Liver (tissue), 7 donors: ENCODE measurements at regions not wholly inside any gene's neighbourhood (a gene's known extent, or its start where the extent isn't known, plus 50 kb on each side); places are given as distances from the start of the nearest gene placed in this dataset.

Experiments
- DNase-seq: peaks from one replicate; pipeline ENCODE4 v3.0.0-alpha.2; 2017; ENCODE audit warnings: low spot score
- H3K27ac ChIP-seq, 2 donors: one replicate each; pipeline ENCODE4 v1.7.0; 2013; ENCODE audit warnings: inconsistent platforms in 2 of 2, low read length in 2 of 2, control low read depth in 1 of 2, low read depth in 1 of 2, mild to moderate bottlenecking in 1 of 2
- H3K27me3 ChIP-seq, 4 donors: one replicate each; pipeline versions ENCODE4 v1.6.1 to v1.7.0; 2013; ENCODE audit warnings: low read length in 3 of 4, inconsistent platforms in 1 of 4, mild to moderate bottlenecking in 1 of 4, moderate library complexity in 1 of 4; ENCODE audit not compliant: control insufficient read depth in 4 of 4, insufficient read depth in 4 of 4
- H3K36me3 ChIP-seq, 4 donors: one replicate each; pipeline versions ENCODE4 v1.6.1 to v1.7.0; 2013; ENCODE audit warnings: low read length in 3 of 4, mild to moderate bottlenecking in 3 of 4, low read depth in 1 of 4, moderate library complexity in 1 of 4; ENCODE audit not compliant: control insufficient read depth in 4 of 4, insufficient read depth in 3 of 4
- H3K4me1 ChIP-seq, 4 donors: one replicate each; pipeline versions ENCODE4 v1.6.1 to v1.7.0; 2013; ENCODE audit warnings: low read length in 3 of 4, mild to moderate bottlenecking in 3 of 4, moderate library complexity in 1 of 4; ENCODE audit not compliant: control insufficient read depth in 4 of 4, insufficient read depth in 4 of 4
- H3K4me3 ChIP-seq, 3 donors: one replicate each; pipeline versions ENCODE4 v1.6.1 to v1.7.0; 2013; ENCODE audit warnings: low read length in 3 of 3, control low read depth in 1 of 3, low read depth in 1 of 3, mild to moderate bottlenecking in 1 of 3
- H3K9ac ChIP-seq, 2 donors: one replicate each; pipeline ENCODE4 v1.7.0; 2013; ENCODE audit warnings: low read length in 2 of 2, mild to moderate bottlenecking in 2 of 2, moderate library complexity in 2 of 2, control low read depth in 1 of 2, low read depth in 1 of 2
- H3K9me3 ChIP-seq, 4 donors: one replicate each; pipeline versions ENCODE4 v1.6.1 to v1.7.0; 2013; ENCODE audit warnings: low read length in 3 of 4; ENCODE audit not compliant: control insufficient read depth in 4 of 4
- EGR1 ChIP-seq, 2 donors: IDR thresholded peaks; 2 replicates each; pipeline ENCODE4 v1.6.1; 2016 to 2018; ENCODE audit warnings: antibody characterized with exemption in 2 of 2, low read depth in 2 of 2
- FOXA1 ChIP-seq: IDR thresholded peaks from 2 replicates; pipeline ENCODE4 v1.6.1; 2016; ENCODE audit warnings: antibody characterized with exemption
- FOXA2 ChIP-seq: IDR thresholded peaks from 2 replicates; pipeline ENCODE4 v1.6.1; 2016; ENCODE audit warnings: antibody characterized with exemption
- GABPA ChIP-seq, 2 donors: IDR thresholded peaks in 1 of 2; conservative IDR thresholded peaks in 1 of 2; 2 replicates each; pipeline ENCODE4 v1.6.1; 2016; ENCODE audit warnings: antibody characterized with exemption in 2 of 2, mild to moderate bottlenecking in 1 of 2, moderate library complexity in 1 of 2
- HNF4A ChIP-seq, 2 donors: conservative IDR thresholded peaks; 2 replicates each; pipeline ENCODE4 v1.6.1; 2016; ENCODE audit warnings: antibody characterized with exemption in 2 of 2, mild to moderate bottlenecking in 2 of 2
- HNF4G ChIP-seq: IDR thresholded peaks from 2 replicates; pipeline ENCODE4 v1.6.1; 2016; ENCODE audit warnings: antibody characterized with exemption
- JUND ChIP-seq, 2 donors: IDR thresholded peaks; 2 replicates each; pipeline ENCODE4 v1.6.1; 2016; ENCODE audit warnings: antibody characterized with exemption in 2 of 2
- RAD21 ChIP-seq, 2 donors: IDR thresholded peaks; 2 replicates each; pipeline ENCODE4 v1.6.1; 2016; ENCODE audit warnings: antibody characterized with exemption in 2 of 2, mild to moderate bottlenecking in 2 of 2
- TAF1 ChIP-seq: conservative IDR thresholded peaks from 2 replicates; pipeline ENCODE4 v1.6.1; 2016; ENCODE audit warnings: antibody characterized with exemption, mild to moderate bottlenecking
- YY1 ChIP-seq: IDR thresholded peaks from 2 replicates; pipeline ENCODE4 v1.6.1; 2016; ENCODE audit warnings: antibody characterized with exemption, mild to moderate bottlenecking
- WGBS: extraction: QIAGEN DNeasy Blood & Tissue Kit; methylation state at CpG from one replicate; pipeline ENCODE4 v1.1.7; 2013; 5-methylcytosine and 5-hydroxymethylcytosine counted together
- TF ChIP-seq, protein P1 (sequence below): IDR thresholded peaks from 2 replicates; pipeline ENCODE4 v1.6.1; 2016; ENCODE audit warnings: antibody characterized with exemption, mild to moderate bottlenecking
- TF ChIP-seq, protein P2 (sequence below): IDR thresholded peaks from 2 replicates; pipeline ENCODE4 v1.6.1; 2016; ENCODE audit warnings: antibody characterized with exemption
- TF ChIP-seq, protein P3 (sequence below): IDR thresholded peaks from 2 replicates; pipeline ENCODE4 v1.6.1; 2016; ENCODE audit warnings: antibody characterized with exemption
- donor health status: healthy.
- donor health status: healthy.
- donor health status: healthy.
- donor health status: healthy.

DNA sequence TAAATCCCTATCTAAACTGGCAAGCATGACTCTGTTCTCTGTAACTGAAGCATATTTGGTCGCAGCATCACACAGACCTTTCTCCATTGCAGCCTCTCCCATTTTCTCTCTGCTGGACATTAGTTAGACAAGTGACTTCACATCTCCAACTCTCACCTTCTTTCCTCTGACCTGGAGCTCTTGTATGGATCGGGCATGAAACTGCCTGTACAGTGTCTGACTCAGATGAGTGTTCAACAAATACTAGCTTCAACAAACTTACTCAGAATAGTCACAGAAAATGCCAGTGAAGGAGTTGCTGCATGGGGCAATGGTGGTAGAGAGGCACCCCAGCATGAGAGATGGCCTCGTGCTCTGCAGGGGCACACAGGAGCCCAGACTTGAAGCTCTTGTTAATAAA lies 104.7 kb upstream of the COPS8 start:
- Histone ChIP-seq H3K27me3 (no peaks in the 10 kb centered on the region), H3K36me3 (no peaks in the 10 kb centered on the region), H3K9ac (no peak overlapping the region), H3K4me1 (no peaks in the 10 kb centered on the region), H3K27ac (no peak overlapping the region), H3K9me3 (peaks cover 0 to 4% (median 2%) of the 10 kb centered on the region in 4 donors), H3K4me3 (no peak overlapping the region)
- no peak for DNase-seq
- no peak for TF ChIP-seq RAD21 (IDR thresholded peaks at IDR 0.05)
- WGBS: 92% methylated on average over 3 of the region's 3 CpGs

DNA sequence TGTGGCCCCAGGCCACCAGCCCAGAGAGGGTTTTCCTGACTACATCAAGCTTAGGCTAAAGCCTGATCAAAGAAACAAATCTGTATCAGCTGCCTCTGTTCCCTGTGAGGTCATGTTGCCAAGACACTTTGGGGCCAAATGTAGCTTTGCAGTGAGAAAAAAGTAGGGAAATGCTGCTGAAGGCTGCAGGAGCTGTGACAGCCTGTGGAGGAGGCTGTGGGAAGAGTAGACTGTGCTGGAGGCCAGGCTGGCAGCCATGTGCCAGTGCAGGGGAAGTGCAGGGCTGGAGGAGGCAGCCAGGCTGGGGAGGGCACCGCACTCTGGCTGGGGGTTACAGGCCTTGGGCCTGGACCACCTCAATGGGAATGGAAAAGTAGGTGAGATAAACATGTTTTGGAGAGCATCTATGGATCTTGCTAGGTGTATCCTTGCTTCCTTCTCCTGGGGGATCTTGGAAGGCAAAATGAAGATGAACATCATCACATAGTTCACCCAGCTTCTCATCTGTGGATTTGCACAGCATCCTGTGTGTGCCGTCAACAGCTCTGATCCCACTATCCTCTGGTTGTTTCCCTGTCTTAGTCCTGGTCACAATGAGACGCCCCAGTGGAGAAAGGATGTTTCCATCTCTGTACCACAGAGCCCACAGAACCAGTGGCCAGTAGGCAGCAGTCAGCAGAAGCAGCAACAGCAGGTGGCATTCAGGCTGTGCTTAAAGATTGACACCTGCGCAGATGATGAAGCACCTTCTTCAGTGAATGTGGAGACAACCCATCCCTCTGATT lies 103.8 kb upstream of the COPS8 start:
- DNase-seq: peak; percentile 17
- WGBS: 95% methylated on average over 4 of the region's 4 CpGs

DNA sequence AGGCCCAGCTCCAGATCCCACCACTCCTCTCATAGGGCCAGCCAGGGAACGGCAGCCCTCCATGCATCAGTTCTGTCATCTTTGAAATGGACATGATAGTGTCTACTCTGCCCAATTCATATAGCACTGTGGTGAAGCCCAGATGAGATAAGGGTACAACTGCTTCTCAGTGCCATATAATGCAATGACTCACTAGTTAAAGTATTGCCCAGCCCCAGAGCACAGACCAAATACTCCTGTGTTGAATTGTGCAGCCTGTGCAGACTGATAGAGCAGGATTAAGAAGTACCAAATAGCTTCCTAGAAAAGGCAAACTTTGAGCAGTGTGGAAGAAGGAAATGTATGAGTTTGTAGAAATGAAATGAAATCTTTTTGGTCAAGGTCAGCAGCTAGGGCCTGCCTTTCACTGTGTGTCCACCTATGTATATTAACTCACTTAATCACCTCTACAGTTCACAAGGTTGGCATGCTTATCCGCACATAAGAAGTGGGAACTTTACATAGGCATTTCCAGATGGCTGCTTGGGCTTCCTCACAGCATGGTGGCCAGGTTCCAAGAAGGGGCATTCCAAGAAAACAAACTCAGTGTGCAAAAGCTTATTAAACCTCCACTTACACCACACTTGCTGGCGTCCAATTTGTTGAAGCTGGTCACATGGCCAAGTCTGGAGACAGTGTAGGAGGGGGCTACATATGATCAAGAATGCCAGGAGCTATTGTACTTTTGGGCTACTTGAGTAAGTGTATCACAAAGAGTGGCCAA lies 102.8 kb upstream of the COPS8 start:
- peaks cover 0 to 4% (median 2%) of the 10 kb centered on the region in 4 donors for H3K9me3 ChIP-seq
- peak; percentile 6 for DNase-seq
- 96% methylated on average over 3 of the region's 3 CpGs for WGBS
- no peak overlapping the region for H3K27ac ChIP-seq
- H3K9ac ChIP-seq: no peak overlapping the region
- no peaks in the 10 kb centered on the region for H3K4me1 ChIP-seq
- H3K4me3 ChIP-seq: no peak overlapping the region
- no peaks in the 10 kb centered on the region for H3K27me3 ChIP-seq
- H3K36me3 ChIP-seq: no peaks in the 10 kb centered on the region
- TF ChIP-seq FOXA1 (no peak), FOXA2 (no peak), HNF4G (no peak), GABPA (IDR thresholded peaks at IDR 0.05 in 1 of 2, conservative IDR thresholded peaks at IDR 0.05 in 1 of 2) (no peak), HNF4A (conservative IDR thresholded peaks at IDR 0.05) (no peak), JUND (IDR thresholded peaks at IDR 0.05) (no peak)
- TF ChIP-seq, protein P1, sequence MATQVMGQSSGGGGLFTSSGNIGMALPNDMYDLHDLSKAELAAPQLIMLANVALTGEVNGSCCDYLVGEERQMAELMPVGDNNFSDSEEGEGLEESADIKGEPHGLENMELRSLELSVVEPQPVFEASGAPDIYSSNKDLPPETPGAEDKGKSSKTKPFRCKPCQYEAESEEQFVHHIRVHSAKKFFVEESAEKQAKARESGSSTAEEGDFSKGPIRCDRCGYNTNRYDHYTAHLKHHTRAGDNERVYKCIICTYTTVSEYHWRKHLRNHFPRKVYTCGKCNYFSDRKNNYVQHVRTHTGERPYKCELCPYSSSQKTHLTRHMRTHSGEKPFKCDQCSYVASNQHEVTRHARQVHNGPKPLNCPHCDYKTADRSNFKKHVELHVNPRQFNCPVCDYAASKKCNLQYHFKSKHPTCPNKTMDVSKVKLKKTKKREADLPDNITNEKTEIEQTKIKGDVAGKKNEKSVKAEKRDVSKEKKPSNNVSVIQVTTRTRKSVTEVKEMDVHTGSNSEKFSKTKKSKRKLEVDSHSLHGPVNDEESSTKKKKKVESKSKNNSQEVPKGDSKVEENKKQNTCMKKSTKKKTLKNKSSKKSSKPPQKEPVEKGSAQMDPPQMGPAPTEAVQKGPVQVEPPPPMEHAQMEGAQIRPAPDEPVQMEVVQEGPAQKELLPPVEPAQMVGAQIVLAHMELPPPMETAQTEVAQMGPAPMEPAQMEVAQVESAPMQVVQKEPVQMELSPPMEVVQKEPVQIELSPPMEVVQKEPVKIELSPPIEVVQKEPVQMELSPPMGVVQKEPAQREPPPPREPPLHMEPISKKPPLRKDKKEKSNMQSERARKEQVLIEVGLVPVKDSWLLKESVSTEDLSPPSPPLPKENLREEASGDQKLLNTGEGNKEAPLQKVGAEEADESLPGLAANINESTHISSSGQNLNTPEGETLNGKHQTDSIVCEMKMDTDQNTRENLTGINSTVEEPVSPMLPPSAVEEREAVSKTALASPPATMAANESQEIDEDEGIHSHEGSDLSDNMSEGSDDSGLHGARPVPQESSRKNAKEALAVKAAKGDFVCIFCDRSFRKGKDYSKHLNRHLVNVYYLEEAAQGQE: no peak
- TF ChIP-seq, protein P2, sequence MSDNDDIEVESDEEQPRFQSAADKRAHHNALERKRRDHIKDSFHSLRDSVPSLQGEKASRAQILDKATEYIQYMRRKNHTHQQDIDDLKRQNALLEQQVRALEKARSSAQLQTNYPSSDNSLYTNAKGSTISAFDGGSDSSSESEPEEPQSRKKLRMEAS: no peak

More for the DNA sequence above, 103.8 kb upstream of the COPS8 start:
- no peaks in the 10 kb centered on the region for H3K36me3 ChIP-seq
- peaks cover 0 to 4% (median 2%) of the 10 kb centered on the region in 4 donors for H3K9me3 ChIP-seq
- no peak overlapping the region for H3K27ac ChIP-seq
- H3K9ac ChIP-seq: no peak overlapping the region
- H3K4me3 ChIP-seq: no peak overlapping the region
- TF ChIP-seq HNF4G: no peak
- TF ChIP-seq FOXA1: no peak
- TF ChIP-seq YY1: no peak
- TF ChIP-seq EGR1 (IDR thresholded peaks at IDR 0.05; ENCODE audit: low read depth in 2 of 2): no peak
- TF ChIP-seq, protein P1: no peak
- TF ChIP-seq HNF4A (conservative IDR thresholded peaks at IDR 0.05): no peak
- TF ChIP-seq TAF1: no peak
- no peak for TF ChIP-seq JUND (IDR thresholded peaks at IDR 0.05)
- TF ChIP-seq, protein P3, sequence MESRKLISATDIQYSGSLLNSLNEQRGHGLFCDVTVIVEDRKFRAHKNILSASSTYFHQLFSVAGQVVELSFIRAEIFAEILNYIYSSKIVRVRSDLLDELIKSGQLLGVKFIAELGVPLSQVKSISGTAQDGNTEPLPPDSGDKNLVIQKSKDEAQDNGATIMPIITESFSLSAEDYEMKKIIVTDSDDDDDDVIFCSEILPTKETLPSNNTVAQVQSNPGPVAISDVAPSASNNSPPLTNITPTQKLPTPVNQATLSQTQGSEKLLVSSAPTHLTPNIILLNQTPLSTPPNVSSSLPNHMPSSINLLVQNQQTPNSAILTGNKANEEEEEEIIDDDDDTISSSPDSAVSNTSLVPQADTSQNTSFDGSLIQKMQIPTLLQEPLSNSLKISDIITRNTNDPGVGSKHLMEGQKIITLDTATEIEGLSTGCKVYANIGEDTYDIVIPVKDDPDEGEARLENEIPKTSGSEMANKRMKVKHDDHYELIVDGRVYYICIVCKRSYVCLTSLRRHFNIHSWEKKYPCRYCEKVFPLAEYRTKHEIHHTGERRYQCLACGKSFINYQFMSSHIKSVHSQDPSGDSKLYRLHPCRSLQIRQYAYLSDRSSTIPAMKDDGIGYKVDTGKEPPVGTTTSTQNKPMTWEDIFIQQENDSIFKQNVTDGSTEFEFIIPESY: no peak
- no peaks in the 10 kb centered on the region for H3K27me3 ChIP-seq
- H3K4me1 ChIP-seq: no peaks in the 10 kb centered on the region
